Large intestine (tissue), 3 donors: ENCODE measurements at regions not wholly inside any gene's neighbourhood (a gene's known extent, or its start where the extent isn't known, plus 50 kb on each side); places are given as distances from the start of the nearest gene placed in this dataset.

Source experiments
- DNase-seq, 2 donors: peaks; one replicate each; pipeline versions ENCODE4 v3.0.0 to v3.0.0-alpha.2; 2013
- H3K27ac ChIP-seq: one replicate; pipeline ENCODE4 v1.5.1; 2013; ENCODE audit warnings: low read length
- H3K27me3 ChIP-seq: 2 replicates; pipeline ENCODE4 v1.6.1; 2013; ENCODE audit warnings: low read length; ENCODE audit not compliant: control insufficient read depth, insufficient read depth
- H3K36me3 ChIP-seq: 2 replicates; pipeline ENCODE4 v1.6.1; 2013; ENCODE audit warnings: low read length; ENCODE audit not compliant: control insufficient read depth, insufficient read depth
- H3K4me1 ChIP-seq: one replicate; pipeline ENCODE4 v1.6.1; 2013; ENCODE audit warnings: low read length; ENCODE audit not compliant: control insufficient read depth, insufficient read depth
- H3K4me3 ChIP-seq: one replicate; pipeline ENCODE4 v1.5.1; 2013; ENCODE audit warnings: low read length
- H3K9me3 ChIP-seq: one replicate; pipeline ENCODE4 v1.6.1; 2013; ENCODE audit warnings: mild to moderate bottlenecking, low read depth, low read length, moderate library complexity; ENCODE audit not compliant: control insufficient read depth
- WGBS: methylation state at CpG from one replicate; pipeline ENCODE4 v1.1.5; 2013; ENCODE audit warnings: low lambda C conversion rate; ENCODE audit not compliant: insufficient coverage; 5-methylcytosine and 5-hydroxymethylcytosine counted together

DNA sequence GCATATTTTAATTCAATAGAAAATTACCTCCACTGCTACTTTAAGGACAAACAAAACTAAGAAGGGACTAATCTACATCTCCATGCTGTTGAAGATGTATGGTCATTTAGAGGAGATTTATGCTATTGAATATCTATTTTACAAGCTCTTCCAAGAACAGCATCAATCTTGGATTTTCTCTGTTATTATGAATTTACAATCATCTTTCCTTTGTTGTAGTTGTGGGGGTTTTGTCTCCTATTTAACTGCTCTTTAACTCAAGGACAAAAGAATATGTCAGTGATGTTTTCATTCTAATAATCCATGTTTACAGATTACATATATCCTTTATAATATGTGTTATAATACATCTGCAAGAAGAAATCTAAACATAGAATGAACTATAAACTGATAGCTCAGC is 907.8 kb downstream of the ROBO2 start:
- DNase-seq, result no peak
- H3K36me3 ChIP-seq, result no peaks in the 10 kb centered on the region
- no peak overlapping the region for H3K4me3 ChIP-seq
- H3K9me3 ChIP-seq, result no peaks in the 10 kb centered on the region
- no peaks in the 10 kb centered on the region for H3K4me1 ChIP-seq
- H3K27me3 ChIP-seq, result no peaks in the 10 kb centered on the region
- no peak overlapping the region for H3K27ac ChIP-seq

DNA sequence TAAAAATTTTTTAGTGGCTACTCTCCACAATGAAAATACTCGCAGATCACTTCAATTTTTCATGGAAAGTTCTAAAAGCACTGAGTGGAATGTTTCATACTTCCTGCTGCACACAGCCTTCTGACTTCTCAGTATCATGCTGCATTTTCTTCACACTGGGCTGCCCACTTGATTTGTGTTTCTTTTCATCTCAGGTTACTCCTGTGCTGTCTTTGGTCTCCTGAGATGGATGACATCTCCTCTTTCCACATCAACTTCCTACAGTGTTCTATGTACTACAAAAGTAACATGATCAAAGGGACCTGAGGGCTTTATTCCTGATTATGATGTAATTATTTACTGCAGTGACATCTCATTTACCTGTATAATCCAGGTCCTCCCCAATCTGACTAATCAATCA is 927.7 kb downstream of the ROBO2 start:
- no peaks in the 10 kb centered on the region for H3K27me3 ChIP-seq
- WGBS, result no CpG with 5 or more reads among the region's 1 CpG
- no peaks in the 10 kb centered on the region for H3K9me3 ChIP-seq
- DNase-seq, result no peak
- H3K27ac ChIP-seq, result no peak overlapping the region
- no peaks in the 10 kb centered on the region for H3K36me3 ChIP-seq
- H3K4me1 ChIP-seq, result no peaks in the 10 kb centered on the region
- no peak overlapping the region for H3K4me3 ChIP-seq

DNA sequence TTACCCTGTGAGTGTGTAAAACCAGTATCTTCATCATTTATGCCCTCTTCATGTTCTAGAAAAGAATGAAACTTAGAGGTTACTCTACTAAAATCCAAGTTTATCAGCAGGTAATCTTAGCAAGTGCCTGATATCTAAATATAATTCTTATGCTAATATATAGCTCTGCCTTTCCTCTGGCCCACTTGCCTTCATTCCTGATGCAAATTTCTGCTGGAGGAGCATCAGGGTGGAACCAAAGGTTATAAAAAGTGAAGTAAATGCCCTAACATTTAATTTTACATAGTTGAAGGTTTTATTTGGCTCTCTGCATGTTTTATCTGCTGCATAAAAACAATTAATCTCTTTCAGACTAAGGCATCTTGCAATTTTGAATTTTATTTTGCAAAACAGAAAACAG is 936.2 kb downstream of the ROBO2 start:
- Histone ChIP-seq H3K27ac (no peak overlapping the region), H3K4me1 (no peaks in the 10 kb centered on the region), H3K27me3 (no peaks in the 10 kb centered on the region), H3K36me3 (no peaks in the 10 kb centered on the region), H3K4me3 (no peak overlapping the region), H3K9me3 (no peaks in the 10 kb centered on the region)
- no peak for DNase-seq

DNA sequence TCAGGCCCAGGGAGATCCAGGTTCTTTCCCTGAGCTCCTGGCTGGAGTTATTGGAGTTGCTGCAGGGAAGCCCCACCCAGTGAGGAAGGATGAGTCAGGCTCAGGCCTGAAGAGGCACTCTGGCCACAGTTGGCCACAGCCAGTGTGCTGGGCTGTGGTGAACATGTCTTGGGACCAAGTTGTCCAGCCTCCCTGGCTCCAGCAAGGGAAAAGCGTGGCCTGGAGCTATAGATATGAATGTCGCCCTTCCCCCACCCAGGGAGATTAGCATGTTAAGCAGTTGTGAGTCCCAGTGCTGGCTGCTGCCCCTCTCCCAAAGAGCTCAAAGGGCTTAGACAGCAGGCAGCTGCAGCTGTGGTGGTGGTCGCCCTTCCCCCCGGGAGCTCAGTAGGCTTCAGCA is 963.2 kb downstream of the ROBO2 start:
- Histone ChIP-seq H3K27ac (no peak overlapping the region), H3K4me3 (no peak overlapping the region), H3K4me1 (no peaks in the 10 kb centered on the region), H3K9me3 (no peaks in the 10 kb centered on the region), H3K27me3 (no peaks in the 10 kb centered on the region), H3K36me3 (no peaks in the 10 kb centered on the region)
- WGBS, result no CpG with 5 or more reads among the region's 4 CpGs
- no peak for DNase-seq

DNA sequence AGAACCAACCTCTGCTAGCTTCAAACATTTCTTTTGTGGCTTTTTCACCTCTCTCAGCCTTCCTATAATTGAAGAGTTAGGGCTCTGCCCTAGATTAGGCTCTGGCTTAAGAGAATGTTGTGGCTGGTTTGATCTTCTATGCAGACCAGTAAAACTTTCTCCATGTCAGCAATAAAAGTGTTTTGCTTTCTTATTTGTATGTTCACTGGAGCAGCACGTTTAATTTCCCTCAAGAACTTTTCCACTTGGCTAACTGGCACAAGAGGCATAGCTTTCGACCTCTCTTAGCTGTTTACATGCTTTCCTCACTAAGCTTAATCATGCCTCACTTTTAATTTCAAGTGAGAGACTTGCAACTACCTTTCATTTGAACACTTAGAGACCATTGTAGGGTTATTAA is 964.7 kb downstream of the ROBO2 start:
- WGBS, result 77% methylated on average over 2 of the region's 2 CpGs
- no peak overlapping the region for H3K27ac ChIP-seq
- H3K9me3 ChIP-seq, result no peaks in the 10 kb centered on the region

DNA sequence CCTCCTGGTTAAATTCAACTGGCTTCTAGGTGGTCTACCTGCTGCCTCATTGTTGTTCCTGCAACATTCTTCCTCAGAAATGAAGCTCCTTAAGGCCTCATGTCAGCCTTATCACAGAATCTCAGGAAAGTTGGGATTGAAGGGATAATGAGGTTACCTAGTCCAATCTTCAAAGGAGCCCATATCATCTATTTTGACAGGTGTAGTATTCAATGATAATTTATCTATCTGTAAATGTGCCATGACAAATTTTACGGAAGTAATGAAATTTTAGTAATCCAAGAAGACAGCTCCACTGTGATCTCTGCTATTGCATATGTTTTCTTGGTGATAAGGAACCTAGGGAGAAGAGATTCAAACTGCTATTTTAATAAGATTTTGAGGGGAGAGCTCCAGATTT is 973.8 kb downstream of the ROBO2 start:
- no CpG with 5 or more reads among the region's 1 CpG for WGBS
- Histone ChIP-seq H3K36me3 (no peaks in the 10 kb centered on the region), H3K4me3 (no peak overlapping the region), H3K9me3 (no peaks in the 10 kb centered on the region), H3K4me1 (no peaks in the 10 kb centered on the region), H3K27me3 (no peaks in the 10 kb centered on the region), H3K27ac (no peak overlapping the region)
- DNase-seq, result no peak

More for the DNA sequence above, 964.7 kb downstream of the ROBO2 start:
- Histone ChIP-seq H3K4me3 (no peak overlapping the region), H3K36me3 (no peaks in the 10 kb centered on the region), H3K4me1 (no peaks in the 10 kb centered on the region), H3K27me3 (no peaks in the 10 kb centered on the region)
- no peak for DNase-seq

DNA sequence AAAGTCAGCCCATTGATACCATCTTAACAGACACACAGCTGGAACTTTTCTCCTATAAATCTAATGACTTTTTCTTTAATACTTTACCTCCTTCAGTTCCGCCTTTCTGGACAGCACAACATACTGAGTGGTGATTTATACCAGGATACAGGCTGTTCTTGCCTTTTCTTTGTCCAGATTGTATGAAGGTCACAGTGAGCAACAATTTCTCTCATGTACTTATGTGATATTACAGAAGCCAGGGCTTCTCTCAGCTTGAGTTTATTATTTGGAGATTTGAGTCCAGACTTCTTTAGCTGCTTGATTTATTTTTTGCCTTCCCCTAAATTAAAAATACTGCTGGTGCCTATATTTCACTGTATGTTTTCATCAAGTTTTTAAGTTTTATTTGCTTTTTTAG is 976.0 kb downstream of the ROBO2 start:
- no peak for DNase-seq
- H3K36me3 ChIP-seq, result no peaks in the 10 kb centered on the region
- no peaks in the 10 kb centered on the region for H3K27me3 ChIP-seq
- no peak overlapping the region for H3K27ac ChIP-seq
- no peak overlapping the region for H3K4me3 ChIP-seq
- no peaks in the 10 kb centered on the region for H3K4me1 ChIP-seq
- no CpG with 5 or more reads among the region's 1 CpG for WGBS
- H3K9me3 ChIP-seq, result no peaks in the 10 kb centered on the region

DNA sequence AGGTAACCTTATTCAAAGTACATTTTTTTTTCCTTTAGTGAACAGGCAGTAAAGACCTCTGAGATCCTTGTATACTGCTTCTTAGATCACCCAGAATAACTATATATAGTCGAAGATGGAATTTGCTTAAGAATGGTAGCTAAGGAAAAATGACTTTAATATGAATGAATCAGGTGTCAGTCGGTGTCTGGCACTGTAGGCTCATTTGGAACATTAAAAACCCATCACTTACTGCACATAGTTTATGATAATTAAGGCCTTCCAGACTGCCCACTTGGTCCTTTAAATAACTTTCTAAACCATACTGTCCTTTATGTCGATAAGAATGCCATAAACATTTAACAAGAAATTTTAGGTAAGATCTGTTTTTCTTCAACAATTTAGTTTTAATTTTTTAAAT is 981.8 kb downstream of the ROBO2 start:
- no peak overlapping the region for H3K4me3 ChIP-seq
- no peaks in the 10 kb centered on the region for H3K27me3 ChIP-seq
- H3K36me3 ChIP-seq, result no peaks in the 10 kb centered on the region
- WGBS, result no CpG with 5 or more reads among the region's 3 CpGs
- H3K9me3 ChIP-seq, result no peaks in the 10 kb centered on the region
- no peaks in the 10 kb centered on the region for H3K4me1 ChIP-seq
- DNase-seq, result no peak
- H3K27ac ChIP-seq, result no peak overlapping the region

DNA sequence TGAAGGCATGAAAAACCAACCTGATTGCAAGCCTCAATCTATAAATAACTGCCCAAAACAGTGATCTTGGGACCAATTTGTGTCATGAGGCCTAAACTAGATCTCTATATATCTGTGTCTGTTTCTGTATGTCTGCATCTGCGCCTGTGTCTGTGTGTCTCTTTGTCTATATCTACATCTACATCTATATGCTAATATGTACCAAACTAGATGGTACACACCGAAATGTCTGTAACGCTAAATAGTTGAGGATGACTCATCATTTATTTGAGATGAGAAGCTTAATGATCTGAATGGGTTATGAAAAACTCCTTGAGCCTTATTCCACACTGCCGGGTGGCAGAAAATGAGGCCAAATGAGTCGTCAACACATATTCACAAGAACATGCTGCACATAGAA is 982.3 kb downstream of the ROBO2 start:
- no peaks in the 10 kb centered on the region for H3K36me3 ChIP-seq
- no peak overlapping the region for H3K4me3 ChIP-seq
- no peaks in the 10 kb centered on the region for H3K4me1 ChIP-seq
- no peaks in the 10 kb centered on the region for H3K9me3 ChIP-seq
- DNase-seq, result no peak
- no peaks in the 10 kb centered on the region for H3K27me3 ChIP-seq
- H3K27ac ChIP-seq, result no peak overlapping the region
- no CpG with 5 or more reads among the region's 5 CpGs for WGBS

DNA sequence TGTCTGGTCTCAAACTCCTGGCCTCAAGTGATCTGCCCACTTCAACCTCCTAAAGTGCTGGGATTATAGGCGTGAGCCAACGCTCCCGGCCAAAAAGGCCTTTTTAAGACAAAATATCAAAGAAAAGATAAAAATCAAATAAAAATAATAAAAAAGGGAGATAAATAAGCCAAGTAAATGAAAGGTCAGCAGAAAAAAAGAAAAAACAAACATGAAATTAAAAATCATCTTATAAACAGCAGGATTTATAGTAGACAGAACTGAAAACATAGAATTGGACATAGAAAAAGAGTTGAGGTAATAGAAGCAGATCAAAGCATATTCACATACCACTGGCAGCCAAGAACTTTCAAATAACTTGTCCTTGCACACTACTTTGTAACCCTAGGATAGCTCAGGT is 983.4 kb downstream of the ROBO2 start:
- Histone ChIP-seq H3K4me1 (no peaks in the 10 kb centered on the region), H3K9me3 (no peaks in the 10 kb centered on the region), H3K27ac (no peak overlapping the region), H3K36me3 (no peaks in the 10 kb centered on the region), H3K4me3 (no peak overlapping the region), H3K27me3 (no peaks in the 10 kb centered on the region)
- 100% methylated on average over 3 of the region's 3 CpGs for WGBS
- DNase-seq, result no peak

DNA sequence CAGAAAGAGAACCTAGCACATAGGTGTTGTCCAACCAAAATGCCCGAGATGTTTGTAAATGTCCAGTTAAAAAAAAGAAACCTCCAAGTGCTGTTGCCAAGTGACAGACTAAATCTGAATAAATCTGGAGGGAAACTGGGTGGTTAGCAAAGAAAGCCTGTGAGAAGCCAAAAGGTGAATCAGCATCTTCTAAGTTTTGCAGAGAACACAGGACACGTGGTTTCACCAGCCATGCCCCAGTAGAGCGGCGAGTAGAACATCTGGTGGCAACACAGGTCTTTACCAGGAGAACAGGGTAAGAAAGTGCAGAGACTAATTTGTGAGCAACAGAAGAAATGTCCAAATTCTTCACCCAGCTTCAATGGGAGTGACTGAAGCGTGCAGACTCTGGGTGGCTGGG is 986.0 kb downstream of the ROBO2 start:
- DNase-seq, result no peak
- Histone ChIP-seq H3K4me1 (no peaks in the 10 kb centered on the region), H3K27me3 (no peaks in the 10 kb centered on the region), H3K36me3 (no peaks in the 10 kb centered on the region), H3K27ac (no peak overlapping the region), H3K9me3 (peaks cover 6% of the 10 kb centered on the region), H3K4me3 (no peak overlapping the region)
- no CpG with 5 or more reads among the region's 5 CpGs for WGBS
